ENCODE measurements at regions not wholly inside any gene's neighbourhood (a gene's known extent, or its start where the extent isn't known, plus 50 kb on each side); places are given as distances from the start of the nearest gene placed in this dataset.
"Not testable (repeated sequence)": the region's sequence is repeated elsewhere in the genome, so short reads cannot be mapped to it uniquely, and the experiment has no call there.

GRCh38 chr6:51429017-51429712, 610.5 kb downstream of the TFAP2B start:
- DNase-seq: no peak

GRCh38 chr6:51430589-51430988, 611.9 kb downstream of the TFAP2B start:
- no peak for DNase-seq

GRCh38 chr6:51432481-51432880, 613.8 kb downstream of the TFAP2B start:
- no peak for DNase-seq

GRCh38 chr6:51450248-51450957, 631.7 kb downstream of the TFAP2B start:
- no peak for DNase-seq

GRCh38 chr6:51450958-51451357, 632.3 kb downstream of the TFAP2B start:
- DNase-seq: no peak

GRCh38 chr6:51456282-51456681, 631.1 kb downstream of the PKHD1 start:
- no peak for DNase-seq

- no peak for DNase-seq
Measured at GRCh38 chr6:51459958-51460357, 627.5 kb downstream of the PKHD1 start.

GRCh38 chr6:51462896-51463295, 624.5 kb downstream of the PKHD1 start:
- DNase-seq: no peak

- DNase-seq: no peak
Measured at GRCh38 chr6:51463321-51463720, 624.1 kb downstream of the PKHD1 start.

- DNase-seq: no peak
Measured at GRCh38 chr6:51464956-51465355, 622.5 kb downstream of the PKHD1 start.

GRCh38 chr6:51466427-51466826, 621.0 kb downstream of the PKHD1 start:
- DNase-seq: no peak

- DNase-seq: no peak
Measured at GRCh38 chr6:51467231-51467952, 620.0 kb downstream of the PKHD1 start.

GRCh38 chr6:51468704-51469103, 618.7 kb downstream of the PKHD1 start:
- DNase-seq: no peak

- DNase-seq: no peak
Measured at GRCh38 chr6:51472745-51473487, 614.5 kb downstream of the PKHD1 start.

GRCh38 chr6:51474022-51474975, 613.1 kb downstream of the PKHD1 start:
- no peak for DNase-seq

- no peak for DNase-seq
Measured at GRCh38 chr6:51477711-51478311, 609.6 kb downstream of the PKHD1 start.

- no peak for DNase-seq
Measured at GRCh38 chr6:51479296-51479695, 608.1 kb downstream of the PKHD1 start.

- DNase-seq: no peak
Measured at GRCh38 chr6:51480040-51480439, 607.4 kb downstream of the PKHD1 start.

GRCh38 chr6:51485869-51486268, 601.5 kb downstream of the PKHD1 start:
- not testable (repeated sequence) for DNase-seq

- no peak for DNase-seq
Measured at GRCh38 chr6:51487937-51488336, 599.5 kb downstream of the PKHD1 start.

GRCh38 chr6:51489133-51489532, 598.3 kb downstream of the PKHD1 start:
- no peak for DNase-seq

- no peak for DNase-seq
Measured at GRCh38 chr6:51490101-51490500, 597.3 kb downstream of the PKHD1 start.

Data from NCI-H524 (cell line).